Large intestine (tissue), 3 donors: ENCODE measurements at regions not wholly inside any gene's neighbourhood (a gene's known extent, or its start where the extent isn't known, plus 50 kb on each side); places are given as distances from the start of the nearest gene placed in this dataset.
"Not testable (repeated sequence)": the region's sequence is repeated elsewhere in the genome, so short reads cannot be mapped to it uniquely, and the experiment has no call there.

Experiments used
- DNase-seq, 2 donors: peaks; one replicate each; pipeline versions ENCODE4 v3.0.0 to v3.0.0-alpha.2; 2013
- H3K27ac ChIP-seq: one replicate; pipeline ENCODE4 v1.5.1; 2013; ENCODE audit warnings: low read length
- H3K27me3 ChIP-seq: 2 replicates; pipeline ENCODE4 v1.6.1; 2013; ENCODE audit warnings: low read length; ENCODE audit not compliant: control insufficient read depth, insufficient read depth
- H3K36me3 ChIP-seq: 2 replicates; pipeline ENCODE4 v1.6.1; 2013; ENCODE audit warnings: low read length; ENCODE audit not compliant: control insufficient read depth, insufficient read depth
- H3K4me1 ChIP-seq: one replicate; pipeline ENCODE4 v1.6.1; 2013; ENCODE audit warnings: low read length; ENCODE audit not compliant: control insufficient read depth, insufficient read depth
- H3K4me3 ChIP-seq: one replicate; pipeline ENCODE4 v1.5.1; 2013; ENCODE audit warnings: low read length
- H3K9me3 ChIP-seq: one replicate; pipeline ENCODE4 v1.6.1; 2013; ENCODE audit warnings: mild to moderate bottlenecking, low read depth, low read length, moderate library complexity; ENCODE audit not compliant: control insufficient read depth
- WGBS: methylation state at CpG from one replicate; pipeline ENCODE4 v1.1.5; 2013; ENCODE audit warnings: low lambda C conversion rate; ENCODE audit not compliant: insufficient coverage; 5-methylcytosine and 5-hydroxymethylcytosine counted together

DNA sequence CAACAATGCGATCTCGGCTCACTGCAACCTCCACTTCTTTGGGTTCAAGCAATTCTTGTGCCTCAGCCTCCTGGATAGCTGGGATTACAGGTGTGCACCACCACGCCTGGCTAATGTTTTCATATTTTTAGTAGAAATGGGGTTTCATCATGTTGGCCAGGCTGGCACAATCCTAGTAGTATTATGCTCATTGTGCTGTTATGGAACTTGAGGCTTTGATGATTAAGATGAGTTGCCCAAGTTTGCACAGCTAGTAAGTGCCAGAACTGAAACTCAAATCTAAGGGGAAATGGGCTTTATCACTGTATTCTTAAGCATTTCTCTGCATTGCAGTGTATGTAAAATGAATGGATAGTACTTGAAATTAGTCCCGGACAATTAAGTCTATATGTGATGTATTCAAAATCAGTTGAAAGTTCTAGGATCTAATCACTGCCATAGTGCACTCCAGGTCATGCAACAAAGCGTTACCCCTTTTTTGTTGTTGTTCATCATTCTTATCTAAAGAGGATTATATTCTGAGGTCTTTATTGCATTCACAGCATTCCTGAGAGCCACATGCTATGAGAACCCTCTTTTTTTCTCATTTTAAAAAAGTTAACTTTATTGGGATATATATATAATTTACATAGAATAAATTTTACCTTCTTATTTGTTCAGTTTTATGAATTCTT is 378.7 kb upstream of the CNTN6 start:
- Histone ChIP-seq H3K27ac (no peak overlapping the region), H3K4me1 (no peaks in the 10 kb centered on the region), H3K4me3 (no peak overlapping the region), H3K27me3 (no peaks in the 10 kb centered on the region), H3K36me3 (no peaks in the 10 kb centered on the region), H3K9me3 (no peaks in the 10 kb centered on the region)
- 57% methylated on average over 2 of the region's 5 CpGs for WGBS
- no peak for DNase-seq

DNA sequence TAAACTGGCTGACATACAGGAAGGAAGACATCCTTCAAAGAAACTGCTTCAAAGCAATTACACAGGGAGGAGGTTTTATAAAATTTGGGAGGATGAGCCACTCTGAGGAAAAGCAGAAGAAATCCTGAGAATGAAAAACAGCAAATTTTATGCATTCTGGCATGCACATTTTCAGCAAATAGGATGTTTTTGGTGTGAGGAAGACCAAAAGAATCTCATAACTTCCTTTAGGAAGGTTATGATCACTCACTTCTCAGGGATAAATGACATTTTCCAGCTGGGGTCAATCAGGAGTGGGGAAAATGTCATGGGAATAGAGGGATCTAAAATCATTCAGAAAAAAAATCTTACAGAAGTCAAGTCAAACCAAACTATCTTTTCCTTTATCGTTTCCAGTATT is 371.7 kb upstream of the CNTN6 start:
- H3K27me3 ChIP-seq, result no peaks in the 10 kb centered on the region
- DNase-seq, result no peak
- H3K27ac ChIP-seq, result no peak overlapping the region
- no peaks in the 10 kb centered on the region for H3K9me3 ChIP-seq
- no peaks in the 10 kb centered on the region for H3K4me1 ChIP-seq
- no peaks in the 10 kb centered on the region for H3K36me3 ChIP-seq
- no peak overlapping the region for H3K4me3 ChIP-seq
- 100% methylated on average over 1 of the region's 1 CpG for WGBS

- 88% methylated on average over 1 of the region's 3 CpGs for WGBS
- Histone ChIP-seq H3K36me3 (no peaks in the 10 kb centered on the region), H3K4me1 (no peaks in the 10 kb centered on the region), H3K27ac (no peak overlapping the region), H3K4me3 (no peak overlapping the region), H3K27me3 (no peaks in the 10 kb centered on the region), H3K9me3 (no peaks in the 10 kb centered on the region)
- no peak for DNase-seq
These were observed 360.4 kb upstream of the CNTN6 start for GRCh38 chr3:732326-732928.

- Histone ChIP-seq H3K9me3 (no peaks in the 10 kb centered on the region), H3K4me1 (no peaks in the 10 kb centered on the region), H3K27ac (no peak overlapping the region), H3K36me3 (no peaks in the 10 kb centered on the region), H3K27me3 (no peaks in the 10 kb centered on the region), H3K4me3 (no peak overlapping the region)
- WGBS, result 89% methylated on average over 3 of the region's 4 CpGs
- no peak for DNase-seq
These were observed 359.5 kb upstream of the CNTN6 start for GRCh38 chr3:733313-733712.

GRCh38 chr3:757711-758110 is 335.1 kb upstream of the CNTN6 start:
- no peaks in the 10 kb centered on the region for H3K27me3 ChIP-seq
- no peak overlapping the region for H3K27ac ChIP-seq
- H3K36me3 ChIP-seq, result no peaks in the 10 kb centered on the region
- 90% methylated on average over 1 of the region's 3 CpGs for WGBS
- H3K4me3 ChIP-seq, result no peak overlapping the region
- no peaks in the 10 kb centered on the region for H3K4me1 ChIP-seq
- no peak for DNase-seq
- no peaks in the 10 kb centered on the region for H3K9me3 ChIP-seq

DNA sequence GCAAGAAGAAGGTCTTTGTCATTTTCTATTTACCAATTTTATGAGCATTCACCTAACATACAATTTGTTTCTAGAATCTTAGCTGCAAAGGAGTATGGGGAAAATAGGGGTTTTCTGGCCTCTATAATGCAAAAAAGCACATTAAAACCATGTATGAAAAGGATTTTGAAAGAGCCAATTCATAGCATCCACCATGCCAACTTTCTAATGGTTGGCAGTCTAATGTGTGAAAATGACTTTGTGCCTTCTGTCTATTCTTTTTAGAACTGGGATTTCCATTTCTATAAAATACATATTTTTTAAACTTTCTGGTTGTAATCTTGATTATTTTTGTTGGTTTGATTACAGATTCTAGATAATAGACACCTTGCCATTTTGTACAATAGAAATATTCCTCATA is 333.7 kb upstream of the CNTN6 start:
- Histone ChIP-seq H3K4me1 (no peaks in the 10 kb centered on the region), H3K27me3 (no peaks in the 10 kb centered on the region), H3K36me3 (no peaks in the 10 kb centered on the region), H3K4me3 (no peak overlapping the region), H3K9me3 (no peaks in the 10 kb centered on the region), H3K27ac (no peak overlapping the region)
- DNase-seq, result no peak

GRCh38 chr3:773433-773832 is 319.4 kb upstream of the CNTN6 start:
- H3K4me3 ChIP-seq, DNase-seq, H3K36me3 ChIP-seq, H3K27ac ChIP-seq, H3K27me3 ChIP-seq, H3K9me3 ChIP-seq, H3K4me1 ChIP-seq: not testable (repeated sequence)
- no CpG with 5 or more reads among the region's 3 CpGs for WGBS

GRCh38 chr3:775178-775880 is 317.5 kb upstream of the CNTN6 start:
- Histone ChIP-seq H3K4me3 (no peak overlapping the region), H3K4me1 (no peaks in the 10 kb centered on the region), H3K9me3 (no peaks in the 10 kb centered on the region), H3K27me3 (no peaks in the 10 kb centered on the region), H3K36me3 (no peaks in the 10 kb centered on the region), H3K27ac (no peak overlapping the region)
- no peak for DNase-seq
- 93% methylated on average over 3 of the region's 6 CpGs for WGBS

DNA sequence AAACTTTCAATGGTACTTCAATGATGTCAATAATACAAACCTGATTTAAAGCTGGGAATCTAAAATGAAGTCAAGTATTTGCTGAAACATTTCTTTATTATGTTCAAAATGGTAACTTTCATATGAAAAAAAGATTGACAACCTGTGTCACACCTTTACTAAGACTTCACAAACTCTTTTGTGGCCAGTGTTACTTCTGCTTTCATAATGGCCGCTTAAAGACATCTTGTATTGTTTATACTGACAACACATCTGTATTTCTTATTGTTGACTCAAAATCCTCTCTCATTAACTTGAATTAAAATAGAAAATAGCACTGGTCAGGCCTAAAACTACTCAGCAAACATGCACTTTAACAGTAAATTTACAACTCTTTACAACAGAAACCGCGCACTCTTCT is 312.3 kb upstream of the CNTN6 start:
- no peak overlapping the region for H3K4me3 ChIP-seq
- no peaks in the 10 kb centered on the region for H3K36me3 ChIP-seq
- 25% methylated on average over 2 of the region's 3 CpGs for WGBS
- no peak overlapping the region for H3K27ac ChIP-seq
- no peak for DNase-seq
- H3K27me3 ChIP-seq, result no peaks in the 10 kb centered on the region
- H3K9me3 ChIP-seq, result no peaks in the 10 kb centered on the region
- no peaks in the 10 kb centered on the region for H3K4me1 ChIP-seq

- DNase-seq, result no peak
- Histone ChIP-seq H3K36me3 (no peaks in the 10 kb centered on the region), H3K9me3 (no peaks in the 10 kb centered on the region), H3K4me1 (no peaks in the 10 kb centered on the region), H3K27ac (no peak overlapping the region), H3K4me3 (no peak overlapping the region), H3K27me3 (no peaks in the 10 kb centered on the region)
- WGBS, result 100% methylated on average over 1 of the region's 5 CpGs
These were observed 301.4 kb upstream of the CNTN6 start for GRCh38 chr3:791442-791841.

- no peak for DNase-seq
- no peak overlapping the region for H3K27ac ChIP-seq
- no CpG with 5 or more reads among the region's 8 CpGs for WGBS
These were observed 300.2 kb upstream of the CNTN6 start for GRCh38 chr3:792630-793029.

More at GRCh38 chr3:792630-793029, 300.2 kb upstream of the CNTN6 start:
- no peaks in the 10 kb centered on the region for H3K9me3 ChIP-seq
- H3K27me3 ChIP-seq, result no peaks in the 10 kb centered on the region
- H3K4me1 ChIP-seq, result no peaks in the 10 kb centered on the region
- no peak overlapping the region for H3K4me3 ChIP-seq
- no peaks in the 10 kb centered on the region for H3K36me3 ChIP-seq
